HepG2 (cell line): ENCODE measurements at regions not wholly inside any gene's neighbourhood (a gene's known extent, or its start where the extent isn't known, plus 50 kb on each side); places are given as distances from the start of the nearest gene placed in this dataset.

ENCODE experiments used
- ATAC-seq: fragments of 200-7000 bp; cut with Tn5 transposase; 3 replicates; pipeline ENCODE4 v1.9.1; 2020; ENCODE audit warnings: mild to moderate bottlenecking, moderate library complexity
- BruUV-seq: library from RNA; stranded (reverse); fragments of 400-500 nt; replicated peaks from 2 replicates; lab custom pipeline; 2021; lab: Mats Ljungman, UMichigan
- CTCF ChIA-PET: fragments of 300-600 bp; formaldehyde crosslinking; extraction: SDS; loops from one replicate; lab custom pipeline; 2021; ENCODE audit warnings: low total read pairs, inconsistent platforms, low intra/inter-chr PET ratio; lab: Yijun Ruan, JAX
- POLR2A ChIA-PET: fragments of 350-600 bp; sonication (Branson Sonifier 250); formaldehyde crosslinking; loops from one replicate; lab custom pipeline; 2020; ENCODE audit warnings: antibody characterized with exemption, inconsistent platforms; lab: Yijun Ruan, JAX
- DNase-seq: peaks from one replicate; pipeline ENCODE4 v3.0.0-alpha.2; 2015; ENCODE audit warnings: low spot score
- FAIRE-seq: peaks from 3 replicates; lab custom pipeline; 2011; peaks lifted over from hg19 to GRCh38; lab: Jason Lieb, UNC
- H2AFZ ChIP-seq: one replicate; pipeline ENCODE4 v1.6.1; 2011; ENCODE audit warnings: low read length, inconsistent platforms
- H3K27ac ChIP-seq: fragments of 300-600 bp; 3 replicates; pipeline ENCODE4 v1.8.0; 2011; ENCODE audit warnings: mixed run types, mild to moderate bottlenecking, mixed read lengths, low read length, inconsistent platforms; ENCODE audit not compliant: insufficient read depth; ENCODE audit errors: extremely low read length
- H3K27me3 ChIP-seq, 2 experiments: fragments of 200-600 bp in 1 of 2; 2 replicates in 1 of 2; 3 replicates in 1 of 2; pipeline versions ENCODE4 v1.6.0 to v1.8.0; 2011; ENCODE audit warnings: low read length in 2 of 2, mild to moderate bottlenecking in 2 of 2, moderate library complexity in 2 of 2, inconsistent platforms in 1 of 2; ENCODE audit not compliant: insufficient read depth in 2 of 2, control insufficient read depth in 1 of 2
- H3K36me3 ChIP-seq, 2 experiments: fragments of 200-600 bp in 1 of 2; replicated peaks in 1 of 2; 2 replicates in 1 of 2; 3 replicates in 1 of 2; pipeline versions ENCODE4 v1.5.1 to v1.8.0; 2011; ENCODE audit warnings: low read length in 2 of 2, inconsistent platforms in 1 of 2; ENCODE audit not compliant: insufficient read depth in 2 of 2, control insufficient read depth in 1 of 2
- H3K4me1 ChIP-seq: 2 replicates; pipeline ENCODE4 v1.5.1; 2012; ENCODE audit warnings: low read length, inconsistent platforms; ENCODE audit not compliant: insufficient read depth
- H3K4me2 ChIP-seq: 2 replicates; pipeline ENCODE4 v1.6.0; 2011; ENCODE audit warnings: low read depth, low read length, inconsistent platforms
- H3K4me3 ChIP-seq, 3 experiments: fragments of 200-600 bp in 1 of 3; sonication (generic), shearing (Covaris generic) in 1 of 3; replicated peaks in 1 of 3; 2 replicates each; pipeline ENCODE4 v1.5.1; 2011 to 2016; ENCODE audit warnings: low read length in 3 of 3, inconsistent platforms in 2 of 3, low read depth in 2 of 3, mild to moderate bottlenecking in 2 of 3, control low read depth in 1 of 3, mixed read lengths in 1 of 3; ENCODE audit not compliant: insufficient read depth in 1 of 3
- H3K79me2 ChIP-seq: one replicate; pipeline ENCODE4 v1.6.1; 2011; ENCODE audit warnings: low read length, inconsistent platforms; ENCODE audit not compliant: insufficient read depth
- H3K9ac ChIP-seq: 2 replicates; pipeline ENCODE4 v1.6.0; 2011; ENCODE audit warnings: mild to moderate bottlenecking, low read depth, low read length, inconsistent platforms; ENCODE audit not compliant: insufficient read depth
- H3K9me3 ChIP-seq: 2 replicates; pipeline ENCODE4 v1.5.1; 2012; ENCODE audit warnings: mild to moderate bottlenecking, low read length
- H4K20me1 ChIP-seq: 2 replicates; pipeline ENCODE4 v1.6.0; 2011; ENCODE audit warnings: inconsistent platforms, mild to moderate bottlenecking, low read length, moderate library complexity; ENCODE audit not compliant: insufficient read depth
- CBX1 ChIP-seq: IDR thresholded peaks from one replicate; pipeline ENCODE4 v1.6.1; 2016; ENCODE audit warnings: antibody characterized with exemption, low read depth
- IRF2 ChIP-seq: IDR thresholded peaks from 2 replicates; pipeline ENCODE4 v1.6.1; 2018; ENCODE audit warnings: missing genetic modification reagents, missing compliant biosample characterization
- KDM5B ChIP-seq: sonication (generic); formaldehyde crosslinking; IDR thresholded peaks from 2 replicates; pipeline ENCODE4 v1.4.0; 2020; ENCODE audit warnings: missing genetic modification reagents, mild to moderate bottlenecking, borderline replicate concordance
- MTF2 ChIP-seq: sonication (generic); formaldehyde crosslinking; IDR thresholded peaks from 2 replicates; pipeline ENCODE4 v1.5.0; 2020; ENCODE audit warnings: missing genetic modification reagents, borderline replicate concordance
- MXD4 ChIP-seq: IDR thresholded peaks from 2 replicates; pipeline ENCODE4 v1.6.1; 2016; ENCODE audit warnings: mild to moderate bottlenecking, missing biosample characterization, missing genetic modification reagents
- NR2F6 ChIP-seq, 2 experiments: IDR thresholded peaks; 2 replicates each; pipeline ENCODE4 v1.6.1; 2016; ENCODE audit warnings: antibody characterized with exemption in 1 of 2, mild to moderate bottlenecking in 1 of 2
- PHF21A ChIP-seq: sonication (generic); formaldehyde crosslinking; IDR thresholded peaks from 2 replicates; pipeline ENCODE4 v1.5.0; 2020; ENCODE audit warnings: mild to moderate bottlenecking, missing genetic modification reagents
- ZFP36 ChIP-seq: fragments of 150-350 bp; IDR thresholded peaks from 2 replicates; pipeline ENCODE4 v1.6.1; 2018; ENCODE audit warnings: borderline replicate concordance, low read length, low read depth; ENCODE audit not compliant: partially characterized antibody
- ZNF780A ChIP-seq: sonication (generic); formaldehyde crosslinking; IDR thresholded peaks from 2 replicates; pipeline ENCODE4 v1.8.0; 2022; ENCODE audit warnings: mild to moderate bottlenecking, missing genetic modification reagents, moderate library complexity
- WGBS: methylation state at CpG from one replicate; pipeline ENCODE4 v1.1.6; 2017; ENCODE audit warnings: low lambda C conversion rate; 5-methylcytosine and 5-hydroxymethylcytosine counted together
- in situ Hi-C: cut with HindIII; loops from 2 replicates; pipeline ENCODE4 v1.10.0; 2017; ENCODE audit warnings: low pct_unique_long_range_greater_than_20kb; ENCODE audit not compliant: extremely low pct_ligation_motif_present
- intact Hi-C: fragments of 100-400 bp; cut with micrococcal nuclease; formaldehyde crosslinking; loops from one replicate; pipeline ENCODE4 v1.10.0; 2022; ENCODE audit not compliant: unreplicated experiment
- TF ChIP-seq, protein P1 (sequence below): sonication (generic); formaldehyde crosslinking; IDR thresholded peaks from 2 replicates; pipeline ENCODE4 v1.8.1; 2023; ENCODE audit warnings: mild to moderate bottlenecking, missing genetic modification reagents
- TF ChIP-seq, protein P2 (sequence below), 2 experiments: IDR thresholded peaks; 2 replicates each; pipeline ENCODE4 v1.6.1; 2011 to 2012; ENCODE audit warnings: low read length in 2 of 2, borderline replicate concordance in 1 of 2, low read depth in 1 of 2, mild to moderate bottlenecking in 1 of 2, moderate library complexity in 1 of 2
- TF ChIP-seq, protein P3 (sequence below): sonication (generic); formaldehyde crosslinking; IDR thresholded peaks from 2 replicates; pipeline ENCODE4 v1.8.0; 2022; ENCODE audit warnings: mild to moderate bottlenecking, missing genetic modification reagents, moderate library complexity
- TF ChIP-seq, protein P4 (sequence below): sonication (generic); formaldehyde crosslinking; IDR thresholded peaks from 2 replicates; pipeline ENCODE4 v1.4.0; 2020; ENCODE audit warnings: missing genetic modification reagents
- TF ChIP-seq, protein P5 (sequence below): fragments of 450-650 bp; IDR thresholded peaks from 2 replicates; pipeline ENCODE4 v1.6.1; 2017; ENCODE audit warnings: mild to moderate bottlenecking

DNA sequence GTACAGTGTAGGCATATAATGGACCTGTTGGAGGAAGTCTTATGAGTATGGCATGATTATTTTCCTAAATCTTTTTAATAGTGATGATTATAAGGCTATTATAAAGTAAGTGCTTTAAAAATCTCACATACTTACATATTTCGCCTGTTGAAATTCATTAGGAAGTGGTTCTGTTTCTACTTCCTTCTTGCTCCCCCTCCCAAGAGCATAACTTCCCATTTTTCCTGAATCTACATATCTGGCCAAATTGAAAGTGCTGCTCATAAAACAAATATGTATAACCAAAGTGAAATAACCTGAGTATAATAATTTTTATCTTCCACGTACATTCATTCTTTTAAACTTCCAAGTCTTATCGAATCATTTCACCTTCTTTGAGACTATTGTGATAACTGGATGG is 455.6 kb upstream of the SEL1L start:
- no peak for DNase-seq
- intact Hi-C loops (loop anchor here (5.0 kb wide), 1 partner anchor 422 kb away; no protein-coding TSS in a partner anchor), in situ Hi-C loops (no loop called here)
- Histone ChIP-seq H3K9ac (no peak overlapping the region), H3K27me3 (no peaks in the 10 kb centered on the region), H3K4me1 (peaks cover 12% of the 10 kb centered on the region), H4K20me1 (no peaks in the 10 kb centered on the region), H3K4me3 (no peak overlapping the region), H3K36me3 (no peaks in the 10 kb centered on the region), H3K27ac (no peak overlapping the region), H2AFZ (no peak overlapping the region), H3K9me3 (no peaks in the 10 kb centered on the region), H3K79me2 (no peaks in the 10 kb centered on the region), H3K4me2 (no peak overlapping the region)
- ChIA-PET POLR2A (no interaction called here), CTCF (no interaction called here)
- no peak for ATAC-seq
- no TSS peak for BruUV-seq
- FAIRE-seq: no peak
- WGBS: 1% methylated on average over 3 of the region's 3 CpGs
- TF ChIP-seq, protein P1, sequence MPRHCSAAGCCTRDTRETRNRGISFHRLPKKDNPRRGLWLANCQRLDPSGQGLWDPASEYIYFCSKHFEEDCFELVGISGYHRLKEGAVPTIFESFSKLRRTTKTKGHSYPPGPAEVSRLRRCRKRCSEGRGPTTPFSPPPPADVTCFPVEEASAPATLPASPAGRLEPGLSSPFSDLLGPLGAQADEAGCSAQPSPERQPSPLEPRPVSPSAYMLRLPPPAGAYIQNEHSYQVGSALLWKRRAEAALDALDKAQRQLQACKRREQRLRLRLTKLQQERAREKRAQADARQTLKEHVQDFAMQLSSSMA: no peak
- TF ChIP-seq ZFP36 (no peak), NR2F6 (IDR thresholded peaks at IDR 0.05) (no peak), NR2F6 (CRISPR knock-in tag; IDR thresholded peaks at IDR 0.05) (no peak), KDM5B (CRISPR knock-in tag) (no peak), ZNF780A (no peak), CBX1 (no peak), MTF2 (CRISPR knock-in tag) (no peak), MXD4 (CRISPR knock-in tag) (no peak), PHF21A (CRISPR knock-in tag) (no peak), IRF2 (CRISPR knock-in tag) (no peak)
- TF ChIP-seq, protein P2, sequence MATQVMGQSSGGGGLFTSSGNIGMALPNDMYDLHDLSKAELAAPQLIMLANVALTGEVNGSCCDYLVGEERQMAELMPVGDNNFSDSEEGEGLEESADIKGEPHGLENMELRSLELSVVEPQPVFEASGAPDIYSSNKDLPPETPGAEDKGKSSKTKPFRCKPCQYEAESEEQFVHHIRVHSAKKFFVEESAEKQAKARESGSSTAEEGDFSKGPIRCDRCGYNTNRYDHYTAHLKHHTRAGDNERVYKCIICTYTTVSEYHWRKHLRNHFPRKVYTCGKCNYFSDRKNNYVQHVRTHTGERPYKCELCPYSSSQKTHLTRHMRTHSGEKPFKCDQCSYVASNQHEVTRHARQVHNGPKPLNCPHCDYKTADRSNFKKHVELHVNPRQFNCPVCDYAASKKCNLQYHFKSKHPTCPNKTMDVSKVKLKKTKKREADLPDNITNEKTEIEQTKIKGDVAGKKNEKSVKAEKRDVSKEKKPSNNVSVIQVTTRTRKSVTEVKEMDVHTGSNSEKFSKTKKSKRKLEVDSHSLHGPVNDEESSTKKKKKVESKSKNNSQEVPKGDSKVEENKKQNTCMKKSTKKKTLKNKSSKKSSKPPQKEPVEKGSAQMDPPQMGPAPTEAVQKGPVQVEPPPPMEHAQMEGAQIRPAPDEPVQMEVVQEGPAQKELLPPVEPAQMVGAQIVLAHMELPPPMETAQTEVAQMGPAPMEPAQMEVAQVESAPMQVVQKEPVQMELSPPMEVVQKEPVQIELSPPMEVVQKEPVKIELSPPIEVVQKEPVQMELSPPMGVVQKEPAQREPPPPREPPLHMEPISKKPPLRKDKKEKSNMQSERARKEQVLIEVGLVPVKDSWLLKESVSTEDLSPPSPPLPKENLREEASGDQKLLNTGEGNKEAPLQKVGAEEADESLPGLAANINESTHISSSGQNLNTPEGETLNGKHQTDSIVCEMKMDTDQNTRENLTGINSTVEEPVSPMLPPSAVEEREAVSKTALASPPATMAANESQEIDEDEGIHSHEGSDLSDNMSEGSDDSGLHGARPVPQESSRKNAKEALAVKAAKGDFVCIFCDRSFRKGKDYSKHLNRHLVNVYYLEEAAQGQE (IDR thresholded peaks at IDR 0.05; ENCODE audit: borderline replicate concordance in 1 of 2, low read depth in 1 of 2, low read length in 2 of 2): no peak
- TF ChIP-seq, protein P3, sequence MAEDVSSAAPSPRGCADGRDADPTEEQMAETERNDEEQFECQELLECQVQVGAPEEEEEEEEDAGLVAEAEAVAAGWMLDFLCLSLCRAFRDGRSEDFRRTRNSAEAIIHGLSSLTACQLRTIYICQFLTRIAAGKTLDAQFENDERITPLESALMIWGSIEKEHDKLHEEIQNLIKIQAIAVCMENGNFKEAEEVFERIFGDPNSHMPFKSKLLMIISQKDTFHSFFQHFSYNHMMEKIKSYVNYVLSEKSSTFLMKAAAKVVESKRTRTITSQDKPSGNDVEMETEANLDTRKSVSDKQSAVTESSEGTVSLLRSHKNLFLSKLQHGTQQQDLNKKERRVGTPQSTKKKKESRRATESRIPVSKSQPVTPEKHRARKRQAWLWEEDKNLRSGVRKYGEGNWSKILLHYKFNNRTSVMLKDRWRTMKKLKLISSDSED (CRISPR knock-in tag): no peak
- TF ChIP-seq, protein P4, sequence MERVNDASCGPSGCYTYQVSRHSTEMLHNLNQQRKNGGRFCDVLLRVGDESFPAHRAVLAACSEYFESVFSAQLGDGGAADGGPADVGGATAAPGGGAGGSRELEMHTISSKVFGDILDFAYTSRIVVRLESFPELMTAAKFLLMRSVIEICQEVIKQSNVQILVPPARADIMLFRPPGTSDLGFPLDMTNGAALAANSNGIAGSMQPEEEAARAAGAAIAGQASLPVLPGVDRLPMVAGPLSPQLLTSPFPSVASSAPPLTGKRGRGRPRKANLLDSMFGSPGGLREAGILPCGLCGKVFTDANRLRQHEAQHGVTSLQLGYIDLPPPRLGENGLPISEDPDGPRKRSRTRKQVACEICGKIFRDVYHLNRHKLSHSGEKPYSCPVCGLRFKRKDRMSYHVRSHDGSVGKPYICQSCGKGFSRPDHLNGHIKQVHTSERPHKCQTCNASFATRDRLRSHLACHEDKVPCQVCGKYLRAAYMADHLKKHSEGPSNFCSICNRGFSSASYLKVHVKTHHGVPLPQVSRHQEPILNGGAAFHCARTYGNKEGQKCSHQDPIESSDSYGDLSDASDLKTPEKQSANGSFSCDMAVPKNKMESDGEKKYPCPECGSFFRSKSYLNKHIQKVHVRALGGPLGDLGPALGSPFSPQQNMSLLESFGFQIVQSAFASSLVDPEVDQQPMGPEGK (CRISPR knock-in tag): no peak
- TF ChIP-seq, protein P5, sequence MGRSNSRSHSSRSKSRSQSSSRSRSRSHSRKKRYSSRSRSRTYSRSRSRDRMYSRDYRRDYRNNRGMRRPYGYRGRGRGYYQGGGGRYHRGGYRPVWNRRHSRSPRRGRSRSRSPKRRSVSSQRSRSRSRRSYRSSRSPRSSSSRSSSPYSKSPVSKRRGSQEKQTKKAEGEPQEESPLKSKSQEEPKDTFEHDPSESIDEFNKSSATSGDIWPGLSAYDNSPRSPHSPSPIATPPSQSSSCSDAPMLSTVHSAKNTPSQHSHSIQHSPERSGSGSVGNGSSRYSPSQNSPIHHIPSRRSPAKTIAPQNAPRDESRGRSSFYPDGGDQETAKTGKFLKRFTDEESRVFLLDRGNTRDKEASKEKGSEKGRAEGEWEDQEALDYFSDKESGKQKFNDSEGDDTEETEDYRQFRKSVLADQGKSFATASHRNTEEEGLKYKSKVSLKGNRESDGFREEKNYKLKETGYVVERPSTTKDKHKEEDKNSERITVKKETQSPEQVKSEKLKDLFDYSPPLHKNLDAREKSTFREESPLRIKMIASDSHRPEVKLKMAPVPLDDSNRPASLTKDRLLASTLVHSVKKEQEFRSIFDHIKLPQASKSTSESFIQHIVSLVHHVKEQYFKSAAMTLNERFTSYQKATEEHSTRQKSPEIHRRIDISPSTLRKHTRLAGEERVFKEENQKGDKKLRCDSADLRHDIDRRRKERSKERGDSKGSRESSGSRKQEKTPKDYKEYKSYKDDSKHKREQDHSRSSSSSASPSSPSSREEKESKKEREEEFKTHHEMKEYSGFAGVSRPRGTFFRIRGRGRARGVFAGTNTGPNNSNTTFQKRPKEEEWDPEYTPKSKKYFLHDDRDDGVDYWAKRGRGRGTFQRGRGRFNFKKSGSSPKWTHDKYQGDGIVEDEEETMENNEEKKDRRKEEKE: no peak
